ENCODE measurements at regions not wholly inside any gene's neighbourhood (a gene's known extent, or its start where the extent isn't known, plus 50 kb on each side); places are given as distances from the start of the nearest gene placed in this dataset.

DNA sequence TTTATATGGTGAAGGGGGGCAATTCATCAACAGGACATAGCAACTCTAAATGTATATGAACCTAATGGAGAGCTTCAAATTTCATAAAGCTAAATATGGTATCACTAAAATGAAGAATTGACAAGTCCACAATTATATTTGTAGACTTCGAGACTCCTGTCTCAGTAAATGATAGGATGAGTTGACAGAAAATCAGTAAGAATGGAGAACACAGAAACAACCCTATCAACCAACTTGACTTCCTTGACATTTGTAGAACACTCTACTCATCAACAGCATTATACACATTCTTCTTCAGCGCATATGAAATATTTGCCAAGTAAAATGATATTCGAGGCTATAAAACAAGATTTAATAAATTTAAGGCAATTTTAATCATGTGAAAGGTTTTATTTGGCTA lies 322.9 kb upstream of the MAF start:
- TF ChIP-seq, protein P1, sequence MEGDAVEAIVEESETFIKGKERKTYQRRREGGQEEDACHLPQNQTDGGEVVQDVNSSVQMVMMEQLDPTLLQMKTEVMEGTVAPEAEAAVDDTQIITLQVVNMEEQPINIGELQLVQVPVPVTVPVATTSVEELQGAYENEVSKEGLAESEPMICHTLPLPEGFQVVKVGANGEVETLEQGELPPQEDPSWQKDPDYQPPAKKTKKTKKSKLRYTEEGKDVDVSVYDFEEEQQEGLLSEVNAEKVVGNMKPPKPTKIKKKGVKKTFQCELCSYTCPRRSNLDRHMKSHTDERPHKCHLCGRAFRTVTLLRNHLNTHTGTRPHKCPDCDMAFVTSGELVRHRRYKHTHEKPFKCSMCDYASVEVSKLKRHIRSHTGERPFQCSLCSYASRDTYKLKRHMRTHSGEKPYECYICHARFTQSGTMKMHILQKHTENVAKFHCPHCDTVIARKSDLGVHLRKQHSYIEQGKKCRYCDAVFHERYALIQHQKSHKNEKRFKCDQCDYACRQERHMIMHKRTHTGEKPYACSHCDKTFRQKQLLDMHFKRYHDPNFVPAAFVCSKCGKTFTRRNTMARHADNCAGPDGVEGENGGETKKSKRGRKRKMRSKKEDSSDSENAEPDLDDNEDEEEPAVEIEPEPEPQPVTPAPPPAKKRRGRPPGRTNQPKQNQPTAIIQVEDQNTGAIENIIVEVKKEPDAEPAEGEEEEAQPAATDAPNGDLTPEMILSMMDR (conservative IDR thresholded peaks at IDR 0.05; ENCODE audit: low read length) = no peak
- TF ChIP-seq EZH2phosphoT487 (IDR thresholded peaks at IDR 0.05; ENCODE audit: borderline replicate concordance) = no peak
